Calu3 (cell line): ENCODE measurements at regions not wholly inside any gene's neighbourhood (a gene's known extent, or its start where the extent isn't known, plus 50 kb on each side); places are given as distances from the start of the nearest gene placed in this dataset.

Source experiments
- BruUV-seq: library from RNA; stranded (reverse); fragments of 400-500 nt; replicated peaks from 2 replicates; lab custom pipeline; 2021; lab: Mats Ljungman, UMichigan
- CTCF ChIA-PET: fragments of 300-600 bp; sonication (Branson Sonifier 250); formaldehyde crosslinking; loops from one replicate; lab custom pipeline; 2022; ENCODE audit warnings: antibody characterized with exemption; lab: Charles Lee
- DNase-seq: peaks from one replicate; pipeline ENCODE4 v3.0.0; 2022
- H3K27ac Mint-ChIP-seq: one replicate; pipeline ENCODE4 v1.8.0; 2022; ENCODE audit warnings: mixed read lengths; ENCODE audit not compliant: unreplicated experiment
- H3K27me3 Mint-ChIP-seq: one replicate; pipeline ENCODE4 v1.8.0; 2022; ENCODE audit warnings: mixed read lengths; ENCODE audit not compliant: unreplicated experiment
- H3K36me3 Mint-ChIP-seq: one replicate; pipeline ENCODE4 v1.8.0; 2022; ENCODE audit warnings: mild to moderate bottlenecking, moderate library complexity, mixed read lengths; ENCODE audit not compliant: insufficient read depth, unreplicated experiment
- H3K4me1 Mint-ChIP-seq: one replicate; pipeline ENCODE4 v1.8.0; 2022; ENCODE audit warnings: mild to moderate bottlenecking, low read depth, mixed read lengths; ENCODE audit not compliant: unreplicated experiment
- H3K4me3 Mint-ChIP-seq: one replicate; pipeline ENCODE4 v1.8.0; 2022; ENCODE audit warnings: mild to moderate bottlenecking, low read depth, moderate library complexity, mixed read lengths; ENCODE audit not compliant: unreplicated experiment
- H3K9me3 Mint-ChIP-seq: one replicate; pipeline ENCODE4 v1.8.0; 2022; ENCODE audit warnings: low read depth, mixed read lengths; ENCODE audit not compliant: unreplicated experiment
- CTCF ChIP-seq: fragments of 200-600 bp; IDR thresholded peaks from one replicate; pipeline ENCODE4 v1.8.0; 2022; ENCODE audit warnings: antibody characterized with exemption; ENCODE audit not compliant: unreplicated experiment
- intact Hi-C: fragments of 100-400 bp; cut with micrococcal nuclease; formaldehyde crosslinking; loops from one replicate; pipeline ENCODE4 v1.10.0; 2022; ENCODE audit not compliant: unreplicated experiment

DNA sequence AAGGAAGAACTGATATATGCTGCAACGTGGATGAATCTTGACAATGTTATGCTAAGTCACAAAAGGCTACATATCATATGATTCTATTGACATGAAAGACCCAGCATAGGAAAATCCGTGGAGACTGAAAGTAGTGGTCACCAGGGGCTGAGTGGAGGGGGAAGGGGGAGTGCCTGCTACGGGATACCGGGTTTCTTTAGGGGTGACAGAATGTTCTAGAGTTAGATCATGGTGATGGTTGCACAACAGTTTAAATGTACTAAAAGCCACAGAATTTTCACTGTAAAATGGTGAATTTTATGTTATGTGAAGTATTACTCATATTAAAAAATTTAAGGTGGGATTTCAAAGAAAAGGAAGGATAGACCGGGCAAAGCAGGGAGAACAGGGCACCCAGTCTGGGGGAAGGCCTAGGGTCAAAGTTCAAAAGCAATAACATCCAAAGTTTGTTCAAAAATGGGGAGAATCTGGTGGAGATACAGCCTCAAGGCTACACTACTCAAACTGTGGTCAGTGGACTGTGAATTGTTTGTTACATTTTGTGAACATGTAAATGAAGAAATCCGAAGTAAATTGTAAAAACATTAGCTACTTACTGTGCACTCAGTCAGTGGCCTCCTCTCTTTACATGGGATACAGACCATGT, 74.2 kb upstream of the FNDC3B start:
- H3K27ac Mint-ChIP-seq, result peak overlapping the region; percentile 64
- peaks cover 74% of the 10 kb centered on the region for H3K4me1 Mint-ChIP-seq
- CTCF ChIA-PET, result interaction anchor here (1.3 kb wide), 1 partner anchor 11 kb away, joined by 3 read pairs; no protein-coding TSS in a partner anchor
- H3K36me3 Mint-ChIP-seq, result peaks cover 47% of the 10 kb centered on the region
- H3K9me3 Mint-ChIP-seq, result no peaks in the 10 kb centered on the region
- no peak overlapping the region for H3K4me3 Mint-ChIP-seq
- H3K27me3 Mint-ChIP-seq, result no peaks in the 10 kb centered on the region
- no peak for TF ChIP-seq CTCF
- intact Hi-C loops, result no loop called here
- no TSS peak for BruUV-seq
- DNase-seq, result no peak

GRCh38 chr3:171966533-171967136, 72.7 kb upstream of the FNDC3B start:
- Mint-ChIP-seq H3K36me3 (peaks cover 35% of the 10 kb centered on the region), H3K27ac (peak overlapping the region; percentile 100), H3K4me1 (peaks cover 68% of the 10 kb centered on the region), H3K9me3 (no peaks in the 10 kb centered on the region), H3K27me3 (no peaks in the 10 kb centered on the region), H3K4me3 (peak overlapping the region; percentile 35)
- DNase-seq, result no peak
- TSS peak; percentile 99 for BruUV-seq
- CTCF ChIA-PET, result interaction anchor here (0.7 to 1.3 kb wide), 5 partner anchors 13 to 126 kb away, joined by 3 to 8 read pairs (median 3); partner anchors contain the start of gene FNDC3B
- intact Hi-C loops, result no loop called here
- no peak for TF ChIP-seq CTCF

DNA sequence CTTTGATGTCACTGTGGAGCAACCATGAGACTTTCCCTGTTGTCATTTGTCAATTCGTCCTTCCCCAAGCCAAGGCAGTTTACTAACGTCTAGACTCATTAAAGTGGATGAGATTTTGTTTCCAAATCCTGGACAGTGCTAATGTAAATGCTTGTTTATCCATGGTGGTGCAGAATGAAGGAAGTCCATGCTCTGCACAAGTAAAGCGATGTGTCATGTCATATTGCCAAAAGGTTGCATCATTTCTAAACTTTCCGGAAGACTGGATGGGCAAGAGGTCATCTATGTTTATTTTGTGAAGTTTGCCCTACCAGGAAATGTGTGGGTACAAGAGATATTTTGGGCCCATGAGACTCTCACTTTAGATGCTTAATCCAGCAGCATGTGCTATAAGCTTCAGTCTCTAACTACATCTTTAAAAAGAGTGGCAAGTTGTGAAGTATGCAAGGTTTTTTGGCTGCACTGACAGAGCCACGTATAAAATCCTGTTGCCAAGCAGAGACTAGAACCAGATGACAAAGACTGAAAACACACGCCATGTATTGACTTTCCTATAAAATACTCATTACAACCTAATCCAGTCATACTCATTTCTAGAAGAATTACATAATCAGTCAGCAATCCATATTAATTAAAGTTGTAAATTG, 72.1 kb upstream of the FNDC3B start:
- BruUV-seq, result no TSS peak
- TF ChIP-seq CTCF, result no peak
- Mint-ChIP-seq H3K4me3 (peak overlapping the region; percentile 35), H3K9me3 (no peaks in the 10 kb centered on the region), H3K4me1 (peaks cover 68% of the 10 kb centered on the region), H3K27ac (peak overlapping the region; percentile 100), H3K36me3 (peaks cover 35% of the 10 kb centered on the region), H3K27me3 (no peaks in the 10 kb centered on the region)
- CTCF ChIA-PET, result interaction anchor here (0.7 to 1.3 kb wide), 4 partner anchors 13 to 126 kb away, joined by 3 to 5 read pairs (median 3); partner anchors contain the start of gene FNDC3B
- intact Hi-C loops, result no loop called here
- peak; percentile 68 for DNase-seq

DNA sequence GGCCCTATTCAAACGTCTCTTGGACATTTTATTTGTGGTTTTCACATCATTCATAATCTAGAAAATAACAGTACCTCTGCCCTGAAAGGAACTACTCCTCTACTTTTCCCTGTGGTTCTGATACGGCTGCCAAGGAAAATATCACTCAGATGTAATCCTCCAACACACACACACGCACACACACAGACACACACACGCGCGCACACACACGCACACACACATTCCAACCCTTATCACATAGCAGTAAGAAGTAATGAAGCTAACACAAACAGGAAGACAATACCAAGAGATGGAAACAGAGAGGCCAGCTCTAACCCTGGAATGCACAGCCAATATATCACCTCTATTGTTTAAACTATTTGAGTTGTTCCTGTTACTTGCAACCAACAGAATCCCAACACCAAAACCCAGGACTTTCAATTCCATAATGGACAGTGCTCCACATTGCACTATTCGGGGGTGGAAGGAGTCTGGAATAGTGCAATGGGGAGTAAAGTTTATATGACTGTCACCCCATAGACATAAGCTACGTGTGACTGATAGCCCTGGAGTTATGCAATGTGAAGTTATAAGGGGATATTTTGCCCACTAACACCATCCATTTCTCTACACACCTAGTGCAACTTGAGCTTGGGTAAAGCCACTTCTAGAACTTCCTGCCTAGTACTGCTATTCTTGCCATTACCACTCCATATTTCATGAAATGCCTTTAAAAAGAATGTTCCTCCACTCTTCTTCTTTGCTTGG, 71.3 kb upstream of the FNDC3B start:
- CTCF ChIA-PET, result interaction anchor here (1.3 kb wide), 1 partner anchor 14 kb away, joined by 5 read pairs; no protein-coding TSS in a partner anchor
- H3K27ac Mint-ChIP-seq, result peak overlapping the region; percentile 100
- no peaks in the 10 kb centered on the region for H3K9me3 Mint-ChIP-seq
- no TSS peak for BruUV-seq
- H3K27me3 Mint-ChIP-seq, result no peaks in the 10 kb centered on the region
- peaks cover 65% of the 10 kb centered on the region for H3K4me1 Mint-ChIP-seq
- no peak for DNase-seq
- intact Hi-C loops, result no loop called here
- peak overlapping the region; percentile 3 for H3K4me3 Mint-ChIP-seq
- peaks cover 35% of the 10 kb centered on the region for H3K36me3 Mint-ChIP-seq
- TF ChIP-seq CTCF, result no peak
